HEK293 (cell line): ENCODE measurements at regions not wholly inside any gene's neighbourhood (a gene's known extent, or its start where the extent isn't known, plus 50 kb on each side); places are given as distances from the start of the nearest gene placed in this dataset.
A peak's percentile ranks its signal among the peaks of the same experiment; 100 is the strongest.

ENCODE experiments used
- CTCF ChIA-PET: fragments of 350-600 bp; formaldehyde crosslinking; extraction: SDS; loops from one replicate; lab custom pipeline; 2021; ENCODE audit warnings: antibody characterized with exemption; lab: Yijun Ruan, JAX
- POLR2A ChIA-PET: fragments of 300-600 bp; formaldehyde crosslinking; extraction: SDS; loops from one replicate; lab custom pipeline; 2020; ENCODE audit warnings: antibody characterized with exemption, inconsistent platforms; lab: Yijun Ruan, JAX
- H3K27ac ChIP-seq: fragments of 200-500 bp; sonication (Bioruptor generic); 2 replicates; pipeline ENCODE4 v1.5.1; 2014; ENCODE audit warnings: low read depth, low read length, control low read depth, inconsistent platforms; ENCODE audit errors: extremely low read depth
- H3K36me3 ChIP-seq, 2 experiments: fragments of 200-500 bp in 1 of 2; sonication (Bioruptor generic) in 1 of 2; 1 replicate in 1 of 2; 2 replicates in 1 of 2; pipeline ENCODE4 v1.5.1; 2014 to 2017; ENCODE audit warnings: inconsistent platforms in 2 of 2, low read length in 2 of 2; ENCODE audit not compliant: control insufficient read depth in 2 of 2, insufficient read depth in 1 of 2
- H3K4me1 ChIP-seq: fragments of 200-500 bp; sonication (Bioruptor generic); 2 replicates; pipeline ENCODE4 v1.5.1; 2014; ENCODE audit warnings: mild to moderate bottlenecking, low read length, inconsistent platforms; ENCODE audit not compliant: control insufficient read depth, insufficient read depth
- H3K4me3 ChIP-seq: 2 replicates; pipeline ENCODE4 v1.5.1; 2011; ENCODE audit warnings: low read depth, mild to moderate bottlenecking, control low read depth, low read length, moderate library complexity
- H3K9me3 ChIP-seq: fragments of 200-500 bp; sonication (Bioruptor generic); 2 replicates; pipeline ENCODE4 v1.5.1; 2014; ENCODE audit warnings: low read depth, low read length, inconsistent platforms; ENCODE audit not compliant: control insufficient read depth, insufficient read depth
- CTCF ChIP-seq: fragments of 450-650 bp; formaldehyde crosslinking; IDR thresholded peaks from 2 replicates; pipeline ENCODE4 v1.5.1; 2016; ENCODE audit warnings: missing biosample characterization, missing genetic modification characterization
- ELK4 ChIP-seq: IDR thresholded peaks from 2 replicates; pipeline ENCODE4 v1.6.1; 2011; ENCODE audit warnings: mild to moderate bottlenecking, low read depth, low read length, borderline replicate concordance
- HOXA7 ChIP-seq: sonication (generic); formaldehyde crosslinking; IDR thresholded peaks from 2 replicates; pipeline ENCODE4 v1.8.1; 2022; ENCODE audit warnings: missing genetic modification reagents, borderline replicate concordance
- PRDM10 ChIP-seq: fragments of 450-650 bp; formaldehyde crosslinking; IDR thresholded peaks from 2 replicates; pipeline ENCODE4 v1.5.1; 2016; ENCODE audit warnings: missing biosample characterization, missing genetic modification characterization
- REPIN1 ChIP-seq: fragments of 450-650 bp; formaldehyde crosslinking; IDR thresholded peaks from 2 replicates; pipeline ENCODE4 v1.5.1; 2017; ENCODE audit warnings: missing biosample characterization, missing genetic modification characterization, low read depth
- YY2 ChIP-seq: fragments of 450-650 bp; formaldehyde crosslinking; IDR thresholded peaks from 2 replicates; pipeline ENCODE4 v1.5.1; 2016; ENCODE audit warnings: missing biosample characterization, missing genetic modification characterization
- ZBTB10 ChIP-seq: fragments of 450-650 bp; formaldehyde crosslinking; IDR thresholded peaks from 2 replicates; pipeline ENCODE4 v1.5.1; 2016; ENCODE audit warnings: missing biosample characterization, missing genetic modification characterization
- ZBTB8A ChIP-seq: fragments of 450-650 bp; formaldehyde crosslinking; IDR thresholded peaks from 2 replicates; pipeline ENCODE4 v1.5.1; 2016; ENCODE audit warnings: missing biosample characterization, missing genetic modification characterization
- ZFP69B ChIP-seq: fragments of 450-650 bp; formaldehyde crosslinking; IDR thresholded peaks from 2 replicates; pipeline ENCODE4 v1.5.1; 2016; ENCODE audit warnings: missing biosample characterization, missing genetic modification characterization
- ZIC2 ChIP-seq: fragments of 450-650 bp; formaldehyde crosslinking; IDR thresholded peaks from 2 replicates; pipeline ENCODE4 v1.5.1; 2016; ENCODE audit warnings: missing biosample characterization, missing genetic modification characterization
- ZNF311 ChIP-seq: fragments of 450-650 bp; formaldehyde crosslinking; IDR thresholded peaks from 2 replicates; pipeline ENCODE4 v1.5.1; 2017; ENCODE audit warnings: missing biosample characterization, missing genetic modification characterization, borderline replicate concordance
- ZNF394 ChIP-seq: fragments of 450-650 bp; formaldehyde crosslinking; IDR thresholded peaks from 2 replicates; pipeline ENCODE4 v1.5.1; 2016; ENCODE audit warnings: missing biosample characterization, missing genetic modification characterization, mild to moderate bottlenecking, moderate library complexity, borderline replicate concordance
- ZNF571 ChIP-seq: fragments of 450-650 bp; formaldehyde crosslinking; IDR thresholded peaks from 2 replicates; pipeline ENCODE4 v1.5.0; 2017; ENCODE audit warnings: missing biosample characterization, missing genetic modification characterization
- ZNF645 ChIP-seq: fragments of 450-650 bp; formaldehyde crosslinking; IDR thresholded peaks from 2 replicates; pipeline ENCODE4; 2016; ENCODE audit warnings: missing biosample characterization, missing genetic modification characterization
- ZNF670 ChIP-seq: fragments of 450-650 bp; formaldehyde crosslinking; IDR thresholded peaks from 2 replicates; pipeline ENCODE4 v1.5.1; 2016; ENCODE audit warnings: missing biosample characterization, missing genetic modification characterization, low read depth
- ZNF704 ChIP-seq: fragments of 450-650 bp; formaldehyde crosslinking; IDR thresholded peaks from 2 replicates; pipeline ENCODE4 v1.5.1; 2016; ENCODE audit warnings: missing biosample characterization, missing genetic modification characterization
- ZSCAN23 ChIP-seq: fragments of 450-650 bp; formaldehyde crosslinking; IDR thresholded peaks from 2 replicates; pipeline ENCODE4 v1.5.1; 2016; ENCODE audit warnings: missing biosample characterization, missing genetic modification characterization
- ZSCAN4 ChIP-seq: fragments of 450-650 bp; formaldehyde crosslinking; IDR thresholded peaks from 2 replicates; pipeline ENCODE4 v1.5.1; 2017; ENCODE audit warnings: missing biosample characterization, missing genetic modification characterization

GRCh38 chr12:109652977-109653264 lies 60.7 kb upstream of the FAM222A start:
- ChIA-PET CTCF (no interaction called here), POLR2A (no interaction called here)
- H3K4me1 ChIP-seq = no peaks in the 10 kb centered on the region

GRCh38 chr12:109653890-109654289 lies 59.7 kb upstream of the FAM222A start:
- CTCF ChIA-PET = interaction anchor here (0.7 kb wide), 1 partner anchor 51 kb away, joined by 5 read pairs; no protein-coding TSS in a partner anchor
- Histone ChIP-seq H3K4me1 (no peaks in the 10 kb centered on the region), H3K9me3 (no peaks in the 10 kb centered on the region), H3K36me3 (no peaks in the 10 kb centered on the region), H3K27ac (no peak overlapping the region), H3K4me3 (no peak overlapping the region)
- POLR2A ChIA-PET = no interaction called here
- no peak for TF ChIP-seq ZSCAN4
- no peak for TF ChIP-seq ZNF670 (tag by site-specific recombination)
- no peak for TF ChIP-seq ZNF571 (tag by site-specific recombination)
- no peak for TF ChIP-seq YY2 (tag by site-specific recombination)
- peak; percentile 43; the same call in 1 of the 2 replicates for TF ChIP-seq ZIC2 (tag by site-specific recombination)
- no peak for TF ChIP-seq ZNF704
- TF ChIP-seq ZBTB8A (tag by site-specific recombination) = no peak
- no peak for TF ChIP-seq ZBTB10 (tag by site-specific recombination)
- no peak for TF ChIP-seq ZFP69B (tag by site-specific recombination)

More at GRCh38 chr12:109652977-109653264, 60.7 kb upstream of the FAM222A start:
- H3K4me3 ChIP-seq = no peak overlapping the region
- no peaks in the 10 kb centered on the region for H3K9me3 ChIP-seq
- H3K36me3 ChIP-seq = no peaks in the 10 kb centered on the region
- H3K27ac ChIP-seq = no peak overlapping the region
- TF ChIP-seq YY2 (tag by site-specific recombination) = no peak
- TF ChIP-seq CTCF = no peak
- no peak for TF ChIP-seq ZNF571 (tag by site-specific recombination)
- TF ChIP-seq, all 188 proteins: peak for 0

GRCh38 chr12:109654357-109654756 lies 59.3 kb upstream of the FAM222A start:
- no peak overlapping the region for H3K27ac ChIP-seq
- no peaks in the 10 kb centered on the region for H3K36me3 ChIP-seq
- no peak overlapping the region for H3K4me3 ChIP-seq
- H3K9me3 ChIP-seq = no peaks in the 10 kb centered on the region
- ChIA-PET POLR2A (no interaction called here), CTCF (interaction anchor here (0.7 kb wide), 1 partner anchor 52 kb away, joined by 5 read pairs; no protein-coding TSS in a partner anchor)
- H3K4me1 ChIP-seq = no peaks in the 10 kb centered on the region
- TF ChIP-seq ZNF645 (tag by site-specific recombination) (no peak), HOXA7 (no peak), ZSCAN23 (tag by site-specific recombination) (no peak), PRDM10 (tag by site-specific recombination) (no peak), REPIN1 (no peak), ZNF311 (tag by site-specific recombination) (no peak), ELK4 (no peak), ZNF394 (tag by site-specific recombination) (no peak)
